HepG2 (cell line): ENCODE measurements at regions not wholly inside any gene's neighbourhood (a gene's known extent, or its start where the extent isn't known, plus 50 kb on each side); places are given as distances from the start of the nearest gene placed in this dataset.

ENCODE experiments used
- ATAC-seq: fragments of 200-7000 bp; cut with Tn5 transposase; 3 replicates; pipeline ENCODE4 v1.9.1; 2020; ENCODE audit warnings: mild to moderate bottlenecking, moderate library complexity
- BruUV-seq: library from RNA; stranded (reverse); fragments of 400-500 nt; replicated peaks from 2 replicates; lab custom pipeline; 2021; lab: Mats Ljungman, UMichigan
- CTCF ChIA-PET: fragments of 300-600 bp; formaldehyde crosslinking; extraction: SDS; loops from one replicate; lab custom pipeline; 2021; ENCODE audit warnings: low total read pairs, inconsistent platforms, low intra/inter-chr PET ratio; lab: Yijun Ruan, JAX
- POLR2A ChIA-PET: fragments of 350-600 bp; sonication (Branson Sonifier 250); formaldehyde crosslinking; loops from one replicate; lab custom pipeline; 2020; ENCODE audit warnings: antibody characterized with exemption, inconsistent platforms; lab: Yijun Ruan, JAX
- DNase-seq: peaks from one replicate; pipeline ENCODE4 v3.0.0-alpha.2; 2015; ENCODE audit warnings: low spot score
- FAIRE-seq: peaks from 3 replicates; lab custom pipeline; 2011; peaks lifted over from hg19 to GRCh38; lab: Jason Lieb, UNC
- H2AFZ ChIP-seq: one replicate; pipeline ENCODE4 v1.6.1; 2011; ENCODE audit warnings: low read length, inconsistent platforms
- H3K27ac ChIP-seq: fragments of 300-600 bp; 3 replicates; pipeline ENCODE4 v1.8.0; 2011; ENCODE audit warnings: mixed run types, mild to moderate bottlenecking, mixed read lengths, low read length, inconsistent platforms; ENCODE audit not compliant: insufficient read depth; ENCODE audit errors: extremely low read length
- H3K27me3 ChIP-seq, 2 experiments: fragments of 200-600 bp in 1 of 2; 2 replicates in 1 of 2; 3 replicates in 1 of 2; pipeline versions ENCODE4 v1.6.0 to v1.8.0; 2011; ENCODE audit warnings: low read length in 2 of 2, mild to moderate bottlenecking in 2 of 2, moderate library complexity in 2 of 2, inconsistent platforms in 1 of 2; ENCODE audit not compliant: insufficient read depth in 2 of 2, control insufficient read depth in 1 of 2
- H3K36me3 ChIP-seq, 2 experiments: fragments of 200-600 bp in 1 of 2; replicated peaks in 1 of 2; 2 replicates in 1 of 2; 3 replicates in 1 of 2; pipeline versions ENCODE4 v1.5.1 to v1.8.0; 2011; ENCODE audit warnings: low read length in 2 of 2, inconsistent platforms in 1 of 2; ENCODE audit not compliant: insufficient read depth in 2 of 2, control insufficient read depth in 1 of 2
- H3K4me1 ChIP-seq: 2 replicates; pipeline ENCODE4 v1.5.1; 2012; ENCODE audit warnings: low read length, inconsistent platforms; ENCODE audit not compliant: insufficient read depth
- H3K4me2 ChIP-seq: 2 replicates; pipeline ENCODE4 v1.6.0; 2011; ENCODE audit warnings: low read depth, low read length, inconsistent platforms
- H3K4me3 ChIP-seq, 3 experiments: fragments of 200-600 bp in 1 of 3; sonication (generic), shearing (Covaris generic) in 1 of 3; replicated peaks in 1 of 3; 2 replicates each; pipeline ENCODE4 v1.5.1; 2011 to 2016; ENCODE audit warnings: low read length in 3 of 3, inconsistent platforms in 2 of 3, low read depth in 2 of 3, mild to moderate bottlenecking in 2 of 3, control low read depth in 1 of 3, mixed read lengths in 1 of 3; ENCODE audit not compliant: insufficient read depth in 1 of 3
- H3K79me2 ChIP-seq: one replicate; pipeline ENCODE4 v1.6.1; 2011; ENCODE audit warnings: low read length, inconsistent platforms; ENCODE audit not compliant: insufficient read depth
- H3K9ac ChIP-seq: 2 replicates; pipeline ENCODE4 v1.6.0; 2011; ENCODE audit warnings: mild to moderate bottlenecking, low read depth, low read length, inconsistent platforms; ENCODE audit not compliant: insufficient read depth
- H3K9me3 ChIP-seq: 2 replicates; pipeline ENCODE4 v1.5.1; 2012; ENCODE audit warnings: mild to moderate bottlenecking, low read length
- H4K20me1 ChIP-seq: 2 replicates; pipeline ENCODE4 v1.6.0; 2011; ENCODE audit warnings: inconsistent platforms, mild to moderate bottlenecking, low read length, moderate library complexity; ENCODE audit not compliant: insufficient read depth
- AHDC1 ChIP-seq: sonication (generic); formaldehyde crosslinking; IDR thresholded peaks from 2 replicates; pipeline ENCODE4 v1.5.1; 2020; ENCODE audit warnings: mild to moderate bottlenecking, missing genetic modification reagents, borderline replicate concordance
- FOXO1 ChIP-seq: sonication (generic); formaldehyde crosslinking; IDR thresholded peaks from 2 replicates; pipeline ENCODE4 v1.4.0; 2020; ENCODE audit warnings: missing genetic modification reagents
- FOXP4 ChIP-seq: sonication (generic); formaldehyde crosslinking; IDR thresholded peaks from 2 replicates; pipeline ENCODE4 v1.4.0; 2020; ENCODE audit warnings: missing genetic modification reagents
- HOXD1 ChIP-seq: sonication (generic); formaldehyde crosslinking; IDR thresholded peaks from 2 replicates; pipeline ENCODE4 v1.5.0; 2020; ENCODE audit warnings: missing genetic modification reagents
- TCF12 ChIP-seq, 2 experiments: fragments of 450-650 bp in 1 of 2; sonication (generic) in 1 of 2; formaldehyde crosslinking in 1 of 2; IDR thresholded peaks; 2 replicates each; pipeline versions ENCODE4 v1.6.1 to v1.8.0; 2017 to 2022; ENCODE audit warnings: antibody characterized with exemption in 1 of 2, mild to moderate bottlenecking in 1 of 2, missing genetic modification reagents in 1 of 2, moderate library complexity in 1 of 2
- ZBTB37 ChIP-seq: sonication (generic); formaldehyde crosslinking; IDR thresholded peaks from 2 replicates; pipeline ENCODE4 v1.4.0; 2020; ENCODE audit warnings: mild to moderate bottlenecking, missing genetic modification reagents
- ZNF761 ChIP-seq: sonication (generic); formaldehyde crosslinking; conservative IDR thresholded peaks from 2 replicates; pipeline ENCODE4 v1.4.0; 2020; ENCODE audit warnings: mild to moderate bottlenecking, missing genetic modification reagents
- ZNF790 ChIP-seq: sonication (generic); formaldehyde crosslinking; IDR thresholded peaks from 2 replicates; pipeline ENCODE4 v1.8.0; 2022; ENCODE audit warnings: missing genetic modification reagents, mild to moderate bottlenecking, borderline replicate concordance
- WGBS: methylation state at CpG from one replicate; pipeline ENCODE4 v1.1.6; 2017; ENCODE audit warnings: low lambda C conversion rate; 5-methylcytosine and 5-hydroxymethylcytosine counted together
- in situ Hi-C: cut with HindIII; loops from 2 replicates; pipeline ENCODE4 v1.10.0; 2017; ENCODE audit warnings: low pct_unique_long_range_greater_than_20kb; ENCODE audit not compliant: extremely low pct_ligation_motif_present
- intact Hi-C: fragments of 100-400 bp; cut with micrococcal nuclease; formaldehyde crosslinking; loops from one replicate; pipeline ENCODE4 v1.10.0; 2022; ENCODE audit not compliant: unreplicated experiment
- TF ChIP-seq, protein P1 (sequence below): IDR thresholded peaks from 2 replicates; pipeline ENCODE4 v1.4.0; 2020; ENCODE audit warnings: mild to moderate bottlenecking, missing genetic modification reagents

DNA sequence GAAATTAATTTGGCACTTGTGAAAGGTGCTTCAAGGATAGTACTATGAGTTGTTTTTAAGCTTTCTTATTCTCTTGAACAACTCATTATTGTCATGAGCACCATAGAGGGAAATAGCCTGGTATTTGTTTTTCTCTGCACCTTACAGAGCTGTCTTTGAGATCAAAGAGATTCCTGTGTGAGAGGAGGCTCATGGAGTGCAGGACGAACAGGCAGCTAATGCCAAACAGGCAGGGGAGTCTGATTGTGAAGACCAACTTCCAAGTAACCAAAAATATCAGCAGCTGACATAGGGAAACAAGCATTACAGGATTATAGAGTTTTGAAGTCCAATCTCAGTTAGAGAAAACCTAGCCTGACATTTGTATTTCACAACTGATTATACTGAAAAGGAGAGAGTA lies 110.6 kb upstream of the TENT5A start:
- H4K20me1 ChIP-seq = no peaks in the 10 kb centered on the region
- H3K9me3 ChIP-seq = no peaks in the 10 kb centered on the region
- H3K9ac ChIP-seq = no peak overlapping the region
- in situ Hi-C loops (no loop called here), intact Hi-C loops (loop anchor here (1.0 kb wide), 1 partner anchor 111 kb away; the partner anchor contains the start of gene TENT5A)
- no peaks in the 10 kb centered on the region for H3K27me3 ChIP-seq
- FAIRE-seq (peak; percentile 85), ATAC-seq (peak; percentile 100), DNase-seq (peak; percentile 92)
- peak overlapping the region; percentile 35 for H3K4me2 ChIP-seq
- BruUV-seq = no TSS peak
- no peaks in the 10 kb centered on the region for H3K36me3 ChIP-seq
- 0% methylated on average over 1 of the region's 1 CpG for WGBS
- POLR2A ChIA-PET = interaction anchor here (1.1 to 1.4 kb wide), 3 partner anchors 20 to 110 kb away, joined by 3 read pairs; no protein-coding TSS in a partner anchor
- peak overlapping the region in 1 of 3 experiments; percentile 0; a peak in 2 of 6 replicates for H3K4me3 ChIP-seq
- no peak overlapping the region for H2AFZ ChIP-seq
- no peaks in the 10 kb centered on the region for H3K79me2 ChIP-seq
- peak overlapping the region; percentile 14 for H3K27ac ChIP-seq
- peaks cover 43% of the 10 kb centered on the region for H3K4me1 ChIP-seq
- CTCF ChIA-PET = no interaction called here
- TF ChIP-seq TCF12 (IDR thresholded peaks at IDR 0.05) (no peak), TCF12 (CRISPR knock-in tag; IDR thresholded peaks at IDR 0.05) (no peak), HOXD1 (CRISPR knock-in tag) (no peak), AHDC1 (CRISPR knock-in tag) (peak; percentile 64; the same call in 1 of the 2 replicates), ZNF790 (CRISPR knock-in tag) (no peak), ZNF761 (no peak), FOXO1 (CRISPR knock-in tag) (peak; percentile 47; the same call in 1 of the 2 replicates), ZBTB37 (CRISPR knock-in tag) (no peak), FOXP4 (CRISPR knock-in tag) (peak; percentile 85)
- TF ChIP-seq, protein P1, sequence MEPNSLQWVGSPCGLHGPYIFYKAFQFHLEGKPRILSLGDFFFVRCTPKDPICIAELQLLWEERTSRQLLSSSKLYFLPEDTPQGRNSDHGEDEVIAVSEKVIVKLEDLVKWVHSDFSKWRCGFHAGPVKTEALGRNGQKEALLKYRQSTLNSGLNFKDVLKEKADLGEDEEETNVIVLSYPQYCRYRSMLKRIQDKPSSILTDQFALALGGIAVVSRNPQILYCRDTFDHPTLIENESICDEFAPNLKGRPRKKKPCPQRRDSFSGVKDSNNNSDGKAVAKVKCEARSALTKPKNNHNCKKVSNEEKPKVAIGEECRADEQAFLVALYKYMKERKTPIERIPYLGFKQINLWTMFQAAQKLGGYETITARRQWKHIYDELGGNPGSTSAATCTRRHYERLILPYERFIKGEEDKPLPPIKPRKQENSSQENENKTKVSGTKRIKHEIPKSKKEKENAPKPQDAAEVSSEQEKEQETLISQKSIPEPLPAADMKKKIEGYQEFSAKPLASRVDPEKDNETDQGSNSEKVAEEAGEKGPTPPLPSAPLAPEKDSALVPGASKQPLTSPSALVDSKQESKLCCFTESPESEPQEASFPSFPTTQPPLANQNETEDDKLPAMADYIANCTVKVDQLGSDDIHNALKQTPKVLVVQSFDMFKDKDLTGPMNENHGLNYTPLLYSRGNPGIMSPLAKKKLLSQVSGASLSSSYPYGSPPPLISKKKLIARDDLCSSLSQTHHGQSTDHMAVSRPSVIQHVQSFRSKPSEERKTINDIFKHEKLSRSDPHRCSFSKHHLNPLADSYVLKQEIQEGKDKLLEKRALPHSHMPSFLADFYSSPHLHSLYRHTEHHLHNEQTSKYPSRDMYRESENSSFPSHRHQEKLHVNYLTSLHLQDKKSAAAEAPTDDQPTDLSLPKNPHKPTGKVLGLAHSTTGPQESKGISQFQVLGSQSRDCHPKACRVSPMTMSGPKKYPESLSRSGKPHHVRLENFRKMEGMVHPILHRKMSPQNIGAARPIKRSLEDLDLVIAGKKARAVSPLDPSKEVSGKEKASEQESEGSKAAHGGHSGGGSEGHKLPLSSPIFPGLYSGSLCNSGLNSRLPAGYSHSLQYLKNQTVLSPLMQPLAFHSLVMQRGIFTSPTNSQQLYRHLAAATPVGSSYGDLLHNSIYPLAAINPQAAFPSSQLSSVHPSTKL (CRISPR knock-in tag) = peak; percentile 93
